GM12892 (cell line): ENCODE measurements at regions not wholly inside any gene's neighbourhood (a gene's known extent, or its start where the extent isn't known, plus 50 kb on each side); places are given as distances from the start of the nearest gene placed in this dataset.

ENCODE experiments used
- POLR2A ChIP-seq: IDR thresholded peaks from 2 replicates; pipeline ENCODE4 v1.6.1; 2011; ENCODE audit warnings: low read depth, low read length, control low read depth
- POLR2AphosphoS5 ChIP-seq: IDR thresholded peaks from 2 replicates; pipeline ENCODE4 v1.6.1; 2011; ENCODE audit warnings: low read depth, low read length, control low read depth
- TAF1 ChIP-seq: IDR thresholded peaks from 2 replicates; pipeline ENCODE4 v1.6.1; 2011; ENCODE audit warnings: low read depth, mild to moderate bottlenecking, control low read depth, low read length, borderline replicate concordance

GRCh38 chr7:48734695-48735406, 189.5 kb upstream of the CDC14C start:
- TF ChIP-seq POLR2A (no peak), TAF1 (no peak), POLR2AphosphoS5 (no peak)
